ENCODE measurements at regions not wholly inside any gene's neighbourhood (a gene's known extent, or its start where the extent isn't known, plus 50 kb on each side); places are given as distances from the start of the nearest gene placed in this dataset.

GRCh38 chr7:45470031-45470430 is 104.1 kb upstream of the ADCY1 start:
- DNase-seq = no peak
- WGBS, 2 donors = 83 to 87% methylated on average over 2 to 3 of the region's 3 CpGs

GRCh38 chr7:45479781-45480180 is 94.4 kb upstream of the ADCY1 start:
- H3K36me3 ChIP-seq = no peaks in the 10 kb centered on the region
- H3K27me3 ChIP-seq = no peaks in the 10 kb centered on the region
- TF ChIP-seq POLR2A (IDR thresholded peaks at IDR 0.05) = no peak
- TF ChIP-seq CTCF (IDR thresholded peaks at IDR 0.05) = no peak
- no peaks in the 10 kb centered on the region for H3K4me1 ChIP-seq
- H3K9me3 ChIP-seq = no peaks in the 10 kb centered on the region
- no peak overlapping the region for H3K27ac ChIP-seq
- 45 to 51% methylated on average over 3 of the region's 3 CpGs for WGBS, 2 donors
- DNase-seq = no peak
- intact Hi-C loops (cut with DNase I) = no loop called here
- no peak overlapping the region for H3K4me3 ChIP-seq

More at GRCh38 chr7:45470031-45470430, 104.1 kb upstream of the ADCY1 start:
- Histone ChIP-seq H3K4me3 (no peak overlapping the region), H3K27ac (no peak overlapping the region), H3K4me1 (no peaks in the 10 kb centered on the region), H3K9me3 (no peaks in the 10 kb centered on the region), H3K36me3 (no peaks in the 10 kb centered on the region), H3K27me3 (peaks cover 0 to 3% (median 0%) of the 10 kb centered on the region in 4 donors)
- intact Hi-C loops (cut with DNase I) = no loop called here
- no peak for TF ChIP-seq POLR2A (IDR thresholded peaks at IDR 0.05)
- TF ChIP-seq CTCF (IDR thresholded peaks at IDR 0.05) = no peak

GRCh38 chr7:45482451-45482850 is 91.7 kb upstream of the ADCY1 start:
- TF ChIP-seq POLR2A (IDR thresholded peaks at IDR 0.05) = no peak
- TF ChIP-seq CTCF (IDR thresholded peaks at IDR 0.05) = no peak
- no peaks in the 10 kb centered on the region for H3K27me3 ChIP-seq
- no peaks in the 10 kb centered on the region for H3K4me1 ChIP-seq
- no peaks in the 10 kb centered on the region for H3K9me3 ChIP-seq
- DNase-seq = no peak
- intact Hi-C loops (cut with DNase I) = no loop called here
- H3K27ac ChIP-seq = no peak overlapping the region
- 77 to 81% methylated on average over 3 of the region's 3 CpGs for WGBS, 2 donors
- no peaks in the 10 kb centered on the region for H3K36me3 ChIP-seq
- H3K4me3 ChIP-seq = no peak overlapping the region

DNA sequence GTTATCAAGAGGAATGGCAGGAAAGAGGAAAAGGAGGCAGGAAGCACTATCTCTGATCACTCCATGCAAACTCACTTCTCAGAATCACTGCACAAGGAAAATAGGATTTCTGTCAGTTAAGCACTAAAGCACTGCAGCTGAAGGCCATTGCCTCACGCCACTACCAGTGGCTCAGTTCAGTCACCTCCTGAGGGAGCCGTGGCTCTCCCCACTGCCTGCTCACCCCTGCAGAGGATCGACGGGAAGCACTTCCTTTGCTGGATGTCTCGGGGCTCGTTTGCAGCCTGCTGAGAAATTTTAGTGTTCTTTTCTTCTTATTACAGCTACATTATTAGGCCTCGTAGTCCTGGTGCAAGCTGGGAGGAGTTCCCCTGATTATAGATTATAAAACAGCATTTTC is 90.1 kb upstream of the ADCY1 start:
- Histone ChIP-seq H3K4me3 (no peak overlapping the region), H3K36me3 (no peaks in the 10 kb centered on the region), H3K27ac (no peak overlapping the region), H3K9me3 (no peaks in the 10 kb centered on the region), H3K4me1 (no peaks in the 10 kb centered on the region), H3K27me3 (no peaks in the 10 kb centered on the region)
- intact Hi-C loops (cut with DNase I) = no loop called here
- TF ChIP-seq CTCF (IDR thresholded peaks at IDR 0.05) = no peak
- TF ChIP-seq POLR2A (IDR thresholded peaks at IDR 0.05) = no peak
- WGBS, 2 donors = 25 to 33% methylated on average over 7 of the region's 7 CpGs
- no peak for DNase-seq

- no peaks in the 10 kb centered on the region for H3K4me1 ChIP-seq
- no peaks in the 10 kb centered on the region for H3K9me3 ChIP-seq
- H3K27me3 ChIP-seq = no peaks in the 10 kb centered on the region
- H3K4me3 ChIP-seq = no peak overlapping the region
- DNase-seq = no peak
- no peak overlapping the region for H3K27ac ChIP-seq
- no peak for TF ChIP-seq CTCF (IDR thresholded peaks at IDR 0.05)
- TF ChIP-seq POLR2A (IDR thresholded peaks at IDR 0.05) = no peak
- H3K36me3 ChIP-seq = no peaks in the 10 kb centered on the region
- WGBS, 2 donors = 60 to 62% methylated on average over 2 of the region's 2 CpGs
- intact Hi-C loops (cut with DNase I) = no loop called here
Measured at GRCh38 chr7:45486575-45486974, 87.6 kb upstream of the ADCY1 start.

All from esophagus squamous epithelium (tissue), 5 donors.